Prostate gland (tissue), 2 donors: ENCODE measurements at regions not wholly inside any gene's neighbourhood (a gene's known extent, or its start where the extent isn't known, plus 50 kb on each side); places are given as distances from the start of the nearest gene placed in this dataset.

ENCODE experiments used
- DNase-seq: peaks from one replicate; pipeline ENCODE4 v3.0.0-alpha.2; 2019; ENCODE audit warnings: low spot score
- H3K27ac ChIP-seq, 2 donors: fragments of 200-600 bp; sonication (generic); 2 replicates each; pipeline ENCODE4 v1.5.1; 2017 to 2019
- H3K27me3 ChIP-seq: fragments of 200-600 bp; sonication (generic); replicated peaks from 2 replicates; pipeline ENCODE4 v1.5.1; 2019; ENCODE audit not compliant: insufficient read depth
- H3K36me3 ChIP-seq, 2 donors: fragments of 200-600 bp; sonication (generic); 1 replicate in 1 of 2; 2 replicates in 1 of 2; pipeline versions ENCODE4 v1.5.1 to v1.8.1; 2017 to 2019
- H3K4me1 ChIP-seq: fragments of 200-600 bp; sonication (generic); replicated peaks from 2 replicates; pipeline ENCODE4 v1.5.1; 2019
- H3K4me3 ChIP-seq, 2 donors: fragments of 200-600 bp; sonication (generic); 2 replicates each; pipeline ENCODE4 v1.5.1; 2017 to 2019
- H3K9me3 ChIP-seq: fragments of 200-600 bp; sonication (generic); 2 replicates; pipeline ENCODE4 v1.5.1; 2017
- CTCF ChIP-seq, 4 experiments: fragments of 200-600 bp in 2 of 4; fragments of 450-650 bp in 2 of 4; sonication (generic) in 2 of 4; IDR thresholded peaks; 1 replicate in 3 of 4; 2 replicates in 1 of 4; pipeline ENCODE4 v1.5.1; 2016 to 2019; ENCODE audit warnings: antibody characterized with exemption in 4 of 4, mild to moderate bottlenecking in 2 of 4, moderate library complexity in 2 of 4
- POLR2A ChIP-seq: fragments of 450-650 bp; IDR thresholded peaks from one replicate; pipeline ENCODE4 v1.6.1; 2016; ENCODE audit warnings: antibody characterized with exemption, mild to moderate bottlenecking
- POLR2AphosphoS5 ChIP-seq: sonication (generic); formaldehyde crosslinking; IDR thresholded peaks from one replicate; pipeline ENCODE4 v1.6.1; 2017; ENCODE audit warnings: antibody characterized with exemption
- WGBS: methylation state at CpG from one replicate; pipeline ENCODE4 v1.1.5; 2018; 5-methylcytosine and 5-hydroxymethylcytosine counted together
- intact Hi-C: fragments of 100-400 bp; cut with DNase I; formaldehyde crosslinking; loops from one replicate; pipeline ENCODE4 v1.14.2; 2022

DNA sequence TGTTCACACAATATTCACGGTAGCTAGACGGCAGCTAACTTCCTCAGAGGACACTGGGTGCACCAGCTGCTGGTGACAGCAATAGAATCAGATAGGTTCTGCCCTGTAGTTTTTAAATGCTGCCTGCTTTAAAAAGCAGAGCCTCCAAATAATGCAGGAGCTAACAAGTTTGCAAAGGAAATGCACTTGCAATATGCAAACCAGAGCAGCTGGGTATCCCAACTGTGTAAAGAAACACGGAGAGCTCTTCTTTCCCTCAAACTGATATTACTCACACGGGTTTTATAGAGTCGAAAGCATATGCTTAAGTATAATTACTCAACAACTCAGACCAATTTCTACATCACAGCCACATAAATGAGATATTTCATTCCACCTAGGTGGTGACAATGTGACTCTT is 432.7 kb downstream of the TFAP2A start:
- Histone ChIP-seq H3K36me3 (no peaks in the 10 kb centered on the region), H3K27ac (no peak overlapping the region), H3K9me3 (no peaks in the 10 kb centered on the region), H3K4me3 (no peak overlapping the region), H3K4me1 (no peaks in the 10 kb centered on the region), H3K27me3 (no peaks in the 10 kb centered on the region)
- 69% methylated on average over 5 of the region's 5 CpGs for WGBS
- intact Hi-C loops = no loop called here
- TF ChIP-seq CTCF (IDR thresholded peaks at IDR 0.05) = no peak
- TF ChIP-seq POLR2AphosphoS5 = no peak
- no peak for TF ChIP-seq POLR2A
- DNase-seq = no peak

- no peak overlapping the region for H3K4me3 ChIP-seq
- no peaks in the 10 kb centered on the region for H3K36me3 ChIP-seq
- H3K4me1 ChIP-seq = no peaks in the 10 kb centered on the region
- TF ChIP-seq POLR2AphosphoS5 (no peak), POLR2A (no peak), CTCF (IDR thresholded peaks at IDR 0.05) (no peak)
- WGBS = 89% methylated on average over 5 of the region's 5 CpGs
- no peaks in the 10 kb centered on the region for H3K27me3 ChIP-seq
- DNase-seq = no peak
- no peak overlapping the region for H3K27ac ChIP-seq
- intact Hi-C loops = no loop called here
- H3K9me3 ChIP-seq = no peaks in the 10 kb centered on the region
These were observed 434.9 kb downstream of the TFAP2A start for GRCh38 chr6:9979996-9980395.

DNA sequence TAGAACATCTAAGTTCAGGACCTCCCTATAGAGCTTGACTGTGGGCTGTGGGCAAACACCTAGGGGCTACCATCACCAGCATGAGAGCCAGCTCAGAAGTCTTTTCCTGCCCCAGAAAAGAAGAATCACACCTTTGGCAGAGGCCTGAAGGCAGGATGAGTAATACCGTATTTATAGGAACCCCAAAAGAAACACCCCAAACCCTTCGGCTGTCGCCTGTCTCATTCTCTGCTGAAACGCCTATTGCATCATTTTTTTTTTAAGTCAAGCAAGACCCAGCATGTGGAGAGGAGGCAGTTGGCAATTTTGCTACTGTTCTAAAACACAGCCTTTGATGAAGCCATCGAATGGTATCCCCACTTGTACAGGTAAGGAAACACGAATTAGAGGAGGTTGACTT is 436.4 kb downstream of the TFAP2A start:
- DNase-seq = no peak
- no peak overlapping the region for H3K4me3 ChIP-seq
- no peak overlapping the region for H3K27ac ChIP-seq
- no peak for TF ChIP-seq POLR2AphosphoS5
- TF ChIP-seq POLR2A = no peak
- no peak for TF ChIP-seq CTCF (IDR thresholded peaks at IDR 0.05)
- H3K27me3 ChIP-seq = no peaks in the 10 kb centered on the region
- no peaks in the 10 kb centered on the region for H3K9me3 ChIP-seq
- intact Hi-C loops = no loop called here
- whole genome bisulfite sequencing = 52% methylated on average over 6 of the region's 6 CpGs
- no peaks in the 10 kb centered on the region for H3K36me3 ChIP-seq
- no peaks in the 10 kb centered on the region for H3K4me1 ChIP-seq

DNA sequence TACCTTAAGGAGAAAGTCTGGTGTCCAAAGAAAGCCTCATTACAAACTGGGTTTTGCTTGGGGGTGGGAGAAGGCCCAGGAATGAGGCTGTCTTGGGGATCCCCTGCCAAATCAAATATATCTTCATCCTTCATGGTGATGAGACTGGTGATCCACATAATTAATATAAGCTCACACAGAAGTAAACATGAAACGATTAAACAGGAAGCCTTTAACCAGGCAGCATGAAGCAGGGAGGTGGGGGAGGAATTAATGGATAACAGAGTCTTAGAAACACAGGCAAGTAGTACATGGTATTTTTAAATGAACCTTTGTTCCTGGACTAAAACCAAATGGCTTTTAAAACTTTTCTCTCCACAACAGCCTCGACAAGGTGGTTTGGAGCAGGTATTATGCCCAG is 437.5 kb downstream of the TFAP2A start:
- no peak for DNase-seq
- no peak overlapping the region for H3K27ac ChIP-seq
- no peak overlapping the region for H3K4me3 ChIP-seq
- WGBS = 6% methylated on average over 2 of the region's 2 CpGs
- intact Hi-C loops = no loop called here
- no peaks in the 10 kb centered on the region for H3K9me3 ChIP-seq
- H3K36me3 ChIP-seq = no peaks in the 10 kb centered on the region
- no peak for TF ChIP-seq CTCF (IDR thresholded peaks at IDR 0.05)
- TF ChIP-seq POLR2AphosphoS5 = no peak
- no peak for TF ChIP-seq POLR2A
- H3K4me1 ChIP-seq = no peaks in the 10 kb centered on the region
- no peaks in the 10 kb centered on the region for H3K27me3 ChIP-seq

DNA sequence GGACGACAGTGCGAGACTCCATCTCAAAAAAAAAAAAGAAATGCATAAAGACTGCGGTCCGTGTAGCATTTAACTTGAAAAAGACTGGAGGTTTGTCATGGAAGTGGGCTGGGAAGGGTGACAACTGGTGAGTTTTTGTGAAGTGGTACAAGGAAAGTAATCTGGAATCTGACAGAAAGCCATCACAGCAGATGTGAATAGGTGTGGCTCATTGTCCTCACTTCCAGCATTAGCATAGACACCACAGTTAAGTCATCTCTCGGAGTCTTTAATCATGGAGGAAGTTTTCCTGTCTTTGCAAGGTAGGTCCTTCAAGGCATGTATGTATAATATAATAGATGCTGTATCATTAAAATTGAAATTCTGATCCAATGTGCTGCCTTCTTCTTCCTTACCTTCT is 453.2 kb downstream of the TFAP2A start:
- H3K4me3 ChIP-seq = no peak overlapping the region
- DNase-seq = no peak
- 94% methylated on average over 5 of the region's 5 CpGs for WGBS
- intact Hi-C loops = no loop called here
- no peak for TF ChIP-seq CTCF (IDR thresholded peaks at IDR 0.05)
- H3K27me3 ChIP-seq = no peaks in the 10 kb centered on the region
- no peaks in the 10 kb centered on the region for H3K4me1 ChIP-seq
- no peak overlapping the region for H3K27ac ChIP-seq
- no peaks in the 10 kb centered on the region for H3K9me3 ChIP-seq
- no peaks in the 10 kb centered on the region for H3K36me3 ChIP-seq
